Body of pancreas (tissue), 4 donors: ENCODE measurements at regions not wholly inside any gene's neighbourhood (a gene's known extent, or its start where the extent isn't known, plus 50 kb on each side); places are given as distances from the start of the nearest gene placed in this dataset.
A peak's percentile ranks its signal among the peaks of the same experiment; 100 is the strongest.

Experiments used
- ATAC-seq: fragments of 150-250 bp; one replicate; pipeline ENCODE4 v1.9.1; 2016
- DNase-seq, 4 donors: peaks; one replicate each; pipeline ENCODE4 v3.0.0-alpha.2; 2019
- H3K27ac ChIP-seq, 4 donors: fragments of 200-600 bp; sonication (generic); 1 replicate in 3 of 4; 2 replicates in 1 of 4; pipeline versions ENCODE4 v1.5.1 to v1.6.1; 2016 to 2019; ENCODE audit warnings: mild to moderate bottlenecking in 1 of 4, mixed read lengths in 1 of 4, moderate library complexity in 1 of 4
- H3K27me3 ChIP-seq, 2 donors: fragments of 200-600 bp; sonication (generic); one replicate each; pipeline ENCODE4 v1.6.0; 2016; ENCODE audit warnings: mild to moderate bottlenecking in 1 of 2
- H3K36me3 ChIP-seq, 2 donors: fragments of 200-600 bp; sonication (generic); replicated peaks in 1 of 2; 2 replicates each; pipeline ENCODE4 v1.5.1; 2016; ENCODE audit warnings: low read depth in 2 of 2; ENCODE audit not compliant: insufficient read depth in 1 of 2
- H3K4me1 ChIP-seq: fragments of 200-600 bp; sonication (generic); one replicate; pipeline ENCODE4 v1.6.0; 2016
- H3K4me3 ChIP-seq, 2 donors: fragments of 200-600 bp; sonication (generic); 1 replicate in 1 of 2; 2 replicates in 1 of 2; pipeline ENCODE4 v1.5.1; 2016 to 2019
- H3K9me3 ChIP-seq, 3 donors: fragments of 200-600 bp; sonication (generic); 1 replicate in 2 of 3; 2 replicates in 1 of 3; pipeline ENCODE4 v1.5.1; 2016
- CTCF ChIP-seq, 7 experiments: fragments of 450-650 bp in 4 of 7; fragments of 200-600 bp in 3 of 7; sonication (generic) in 3 of 7; IDR thresholded peaks; one replicate each; pipeline ENCODE4 v1.5.1; 2016 to 2019; ENCODE audit warnings: antibody characterized with exemption in 7 of 7
- POLR2A ChIP-seq, 3 donors: fragments of 450-650 bp; IDR thresholded peaks; one replicate each; pipeline ENCODE4 v1.6.1; 2016; ENCODE audit warnings: antibody characterized with exemption in 3 of 3, mild to moderate bottlenecking in 2 of 3
- WGBS, 2 donors: methylation state at CpG; one replicate each; pipeline ENCODE4 v1.1.5; 2017; 5-methylcytosine and 5-hydroxymethylcytosine counted together
- intact Hi-C: fragments of 100-400 bp; cut with DNase I; formaldehyde crosslinking; loops from one replicate; pipeline ENCODE4 v1.15.1; 2023

DNA sequence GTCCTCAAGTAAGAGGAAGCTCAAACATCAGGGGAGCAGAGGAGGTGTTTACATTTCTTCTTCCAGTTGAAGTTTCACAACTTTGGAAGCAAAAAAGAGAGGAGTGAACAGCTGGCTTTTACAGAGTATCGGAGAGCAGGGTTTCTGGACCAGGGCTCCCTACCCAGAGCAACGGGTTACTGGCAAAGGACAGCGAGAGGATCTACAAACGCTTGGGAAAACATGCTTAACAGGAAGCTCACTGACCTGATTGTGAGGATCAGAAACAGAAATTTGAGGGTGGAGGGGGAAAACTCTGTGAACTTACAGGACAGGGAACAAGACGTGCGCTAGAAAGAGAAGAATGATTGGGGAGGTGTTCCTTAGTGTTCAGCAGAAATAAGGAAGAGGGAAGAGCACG, 85.7 kb upstream of the TAB2 start:
- no peak for ATAC-seq
- intact Hi-C loops, result no loop called here
- Histone ChIP-seq H3K27ac (no peak overlapping the region), H3K9me3 (no peaks in the 10 kb centered on the region), H3K27me3 (no peaks in the 10 kb centered on the region), H3K4me3 (no peak overlapping the region), H3K36me3 (no peaks in the 10 kb centered on the region), H3K4me1 (peaks cover 36% of the 10 kb centered on the region)
- WGBS, 2 donors, result 74 to 91% methylated on average over 7 of the region's 7 CpGs
- no peak for DNase-seq
- no peak for TF ChIP-seq CTCF (IDR thresholded peaks at IDR 0.05)
- TF ChIP-seq POLR2A (IDR thresholded peaks at IDR 0.05), result no peak

DNA sequence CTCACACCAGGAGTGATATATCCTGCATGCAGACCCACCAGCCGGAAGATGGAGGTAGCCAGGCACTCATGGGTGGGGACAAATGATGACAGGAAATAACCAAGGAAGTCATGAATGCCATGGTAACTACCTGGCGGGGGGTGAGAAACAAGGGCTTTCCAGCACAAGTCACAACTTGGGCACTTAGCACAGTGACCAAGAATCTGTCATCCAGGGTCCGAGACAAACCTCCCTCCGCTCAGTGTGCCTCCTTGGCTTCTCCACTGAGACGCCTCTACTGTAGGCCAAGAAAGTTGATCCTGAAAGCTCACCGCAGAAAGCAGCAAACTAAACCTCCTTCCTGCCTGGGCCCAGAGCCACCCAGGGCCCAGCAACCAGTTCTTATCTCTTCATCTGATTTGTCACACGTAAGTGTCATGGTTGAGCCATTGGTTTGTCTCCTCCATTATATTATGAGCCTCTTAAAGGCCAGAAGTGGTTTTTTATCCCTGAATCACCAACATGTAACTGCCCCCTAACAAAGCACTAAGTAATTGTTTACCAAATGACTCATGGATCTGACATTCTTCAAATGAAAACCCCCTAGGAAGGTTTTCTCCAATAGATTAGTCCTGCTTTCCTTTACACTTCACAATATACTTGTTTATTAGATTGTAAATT, 84.3 kb upstream of the TAB2 start:
- no peaks in the 10 kb centered on the region for H3K27me3 ChIP-seq
- DNase-seq (no peak), ATAC-seq (peak; percentile 47)
- intact Hi-C loops, result no loop called here
- no peak overlapping the region for H3K4me3 ChIP-seq
- H3K27ac ChIP-seq, result no peak overlapping the region
- H3K36me3 ChIP-seq, result no peaks in the 10 kb centered on the region
- TF ChIP-seq POLR2A (IDR thresholded peaks at IDR 0.05), result no peak
- TF ChIP-seq CTCF (IDR thresholded peaks at IDR 0.05), result no peak
- no peaks in the 10 kb centered on the region for H3K9me3 ChIP-seq
- whole genome bisulfite sequencing, 2 donors, result 83 to 84% methylated on average over 6 to 7 of the region's 7 CpGs
- H3K4me1 ChIP-seq, result peaks cover 39% of the 10 kb centered on the region

GRCh38 chr6:149234051-149234962, 83.2 kb upstream of the TAB2 start:
- no peaks in the 10 kb centered on the region for H3K9me3 ChIP-seq
- no peaks in the 10 kb centered on the region for H3K36me3 ChIP-seq
- no peaks in the 10 kb centered on the region for H3K27me3 ChIP-seq
- H3K4me1 ChIP-seq, result peaks cover 39% of the 10 kb centered on the region
- H3K27ac ChIP-seq, result peak overlapping the region in 1 of 4 donors; percentile 28
- ATAC-seq (no peak), DNase-seq (no peak)
- H3K4me3 ChIP-seq, result no peak overlapping the region
- intact Hi-C loops, result no loop called here
- 63 to 79% methylated on average over 7 of the region's 7 CpGs for WGBS, 2 donors
- TF ChIP-seq POLR2A (IDR thresholded peaks at IDR 0.05), result no peak
- no peak for TF ChIP-seq CTCF (IDR thresholded peaks at IDR 0.05)

GRCh38 chr6:149235130-149235561, 82.4 kb upstream of the TAB2 start:
- no peak for TF ChIP-seq POLR2A (IDR thresholded peaks at IDR 0.05)
- no peak for TF ChIP-seq CTCF (IDR thresholded peaks at IDR 0.05)
- ATAC-seq (peak; percentile 58), DNase-seq (peak; percentile 65 to 84 (median 74))
- Histone ChIP-seq H3K36me3 (no peaks in the 10 kb centered on the region), H3K27me3 (no peaks in the 10 kb centered on the region), H3K27ac (peak overlapping the region in 1 of 4 donors; percentile 55), H3K9me3 (no peaks in the 10 kb centered on the region), H3K4me3 (no peak overlapping the region), H3K4me1 (peaks cover 39% of the 10 kb centered on the region)
- WGBS, 2 donors, result 27% methylated on average over 3 of the region's 3 CpGs
- intact Hi-C loops, result no loop called here
